SK-N-SH (cell line): ENCODE measurements at regions not wholly inside any gene's neighbourhood (a gene's known extent, or its start where the extent isn't known, plus 50 kb on each side); places are given as distances from the start of the nearest gene placed in this dataset.
"Not testable (repeated sequence)": the region's sequence is repeated elsewhere in the genome, so short reads cannot be mapped to it uniquely, and the experiment has no call there.

Source experiments
- CTCF ChIA-PET: fragments of 300-600, 350-600 bp; formaldehyde crosslinking; extraction: SDS; loops from one replicate; lab custom pipeline; 2021; lab: Yijun Ruan, JAX
- POLR2A ChIA-PET: fragments of 350-600 bp; sonication (Branson Sonifier 250); formaldehyde crosslinking; extraction: SDS; loops from one replicate; lab custom pipeline; 2020; ENCODE audit warnings: antibody characterized with exemption, inconsistent platforms; lab: Yijun Ruan, JAX
- DNase-seq: peaks from one replicate; pipeline ENCODE4 v3.0.0; 2012
- H2AFZ ChIP-seq: fragments of 200-600 bp; sonication (generic); 2 replicates; pipeline ENCODE4 v1.8.1; 2016; ENCODE audit warnings: antibody characterized with exemption, mild to moderate bottlenecking, low read depth
- H3F3A ChIP-seq: fragments of 200-600 bp; sonication (generic); replicated peaks from 2 replicates; pipeline ENCODE3; 2016; ENCODE audit warnings: antibody characterized with exemption, mild to moderate bottlenecking; ENCODE audit not compliant: insufficient read depth
- H3K27ac ChIP-seq, 2 experiments: fragments of 200-500 bp in 1 of 2; fragments of 200-600 bp in 1 of 2; sonication (Bioruptor generic) in 1 of 2; sonication (generic), shearing (Covaris generic) in 1 of 2; 2 replicates each; pipeline versions ENCODE4 v1.5.1 to v1.6.1; 2014 to 2016; ENCODE audit warnings: low read depth in 2 of 2, inconsistent platforms in 1 of 2, low read length in 1 of 2, mild to moderate bottlenecking in 1 of 2, mixed read lengths in 1 of 2
- H3K27me3 ChIP-seq: fragments of 200-600 bp; sonication (generic), shearing (Covaris generic); 2 replicates; pipeline ENCODE4 v1.6.1; 2016; ENCODE audit warnings: mixed run types; ENCODE audit not compliant: insufficient read depth
- H3K36me3 ChIP-seq, 2 experiments: fragments of 200-500 bp in 1 of 2; fragments of 200-600 bp in 1 of 2; sonication (Bioruptor generic) in 1 of 2; sonication (generic) in 1 of 2; replicated peaks in 1 of 2; 2 replicates each; pipeline versions ENCODE3 to v1.5.1; 2014 to 2016; ENCODE audit warnings: low read length in 1 of 2, mild to moderate bottlenecking in 1 of 2; ENCODE audit not compliant: insufficient read depth in 2 of 2, control insufficient read depth in 1 of 2
- H3K4me1 ChIP-seq, 2 experiments: fragments of 200-500 bp in 1 of 2; fragments of 200-600 bp in 1 of 2; sonication (Bioruptor generic) in 1 of 2; sonication (generic), shearing (Covaris generic) in 1 of 2; 2 replicates each; pipeline versions ENCODE4 v1.5.1 to v1.6.1; 2014 to 2016; ENCODE audit warnings: low read depth in 1 of 2, low read length in 1 of 2, mixed run types in 1 of 2; ENCODE audit not compliant: insufficient read depth in 2 of 2, control insufficient read depth in 1 of 2
- H3K4me2 ChIP-seq: fragments of 200-600 bp; sonication (generic), shearing (Covaris generic); 2 replicates; pipeline ENCODE4 v1.6.1; 2017; ENCODE audit warnings: mixed run types
- H3K4me3 ChIP-seq, 2 experiments: fragments of 200-500 bp in 1 of 2; fragments of 200-600 bp in 1 of 2; sonication (Bioruptor generic) in 1 of 2; sonication (generic), shearing (Covaris generic) in 1 of 2; 2 replicates each; pipeline versions ENCODE4 v1.5.1 to v1.8.1; 2014 to 2016; ENCODE audit warnings: low read depth in 2 of 2, inconsistent platforms in 1 of 2, low read length in 1 of 2, mild to moderate bottlenecking in 1 of 2, mixed read lengths in 1 of 2, moderate library complexity in 1 of 2
- H3K79me2 ChIP-seq: fragments of 200-600 bp; sonication (generic); 2 replicates; pipeline ENCODE4 v1.8.1; 2017; ENCODE audit warnings: mild to moderate bottlenecking; ENCODE audit not compliant: insufficient read depth
- H3K9ac ChIP-seq: fragments of 200-600 bp; sonication (generic); 2 replicates; pipeline ENCODE4 v1.6.1; 2017; ENCODE audit warnings: mixed run types
- H3K9me2 ChIP-seq: fragments of 200-600 bp; sonication (generic); 2 replicates; pipeline ENCODE4 v1.6.1; 2017; ENCODE audit warnings: mixed run types
- H3K9me3 ChIP-seq: fragments of 200-600 bp; sonication (generic); 2 replicates; pipeline ENCODE4 v1.6.1; 2017; ENCODE audit warnings: mixed run types, mild to moderate bottlenecking, moderate library complexity
- H4K20me1 ChIP-seq: fragments of 200-600 bp; sonication (generic); 2 replicates; pipeline ENCODE4 v1.6.1; 2017; ENCODE audit warnings: mild to moderate bottlenecking, mixed run types; ENCODE audit not compliant: insufficient read depth
- CHD2 ChIP-seq: fragments of 150-350 bp; IDR thresholded peaks from 2 replicates; pipeline ENCODE4 v1.6.1; 2018; ENCODE audit warnings: low read length; ENCODE audit not compliant: partially characterized antibody
- CTCF ChIP-seq: fragments of 200-600 bp; sonication (generic); IDR thresholded peaks from 2 replicates; pipeline ENCODE4 v1.6.1; 2017; ENCODE audit warnings: antibody characterized with exemption, mild to moderate bottlenecking, moderate library complexity
- FOSL2 ChIP-seq: IDR thresholded peaks from 2 replicates; pipeline ENCODE4 v1.4.0; 2012; ENCODE audit warnings: low read depth, mild to moderate bottlenecking, moderate library complexity, borderline replicate concordance
- GABPA ChIP-seq: IDR thresholded peaks from 2 replicates; pipeline ENCODE4 v1.4.0; 2012; ENCODE audit warnings: low read depth, mild to moderate bottlenecking
- GATA2 ChIP-seq: sonication (generic); formaldehyde crosslinking; IDR thresholded peaks from 2 replicates; pipeline ENCODE4 v1.5.0; 2020; ENCODE audit warnings: mild to moderate bottlenecking, missing genetic modification reagents
- JUND ChIP-seq: IDR thresholded peaks from 2 replicates; pipeline ENCODE4 v1.4.0; 2012
- RAD21 ChIP-seq: IDR thresholded peaks from 2 replicates; pipeline ENCODE4 v1.6.1; 2012; ENCODE audit warnings: mild to moderate bottlenecking, low read length
- RFX5 ChIP-seq: IDR thresholded peaks from 2 replicates; pipeline ENCODE4 v1.6.1; 2012; ENCODE audit warnings: mild to moderate bottlenecking, improper control_type of control experiment, low read length
- SMC3 ChIP-seq: IDR thresholded peaks from 2 replicates; pipeline ENCODE4 v1.6.1; 2012; ENCODE audit warnings: low read depth, low read length, improper control_type of control experiment
- TCF12 ChIP-seq: IDR thresholded peaks from 2 replicates; pipeline ENCODE4 v1.4.0; 2012
- WGBS: methylation state at CpG from one replicate; pipeline ENCODE4 v1.1.6; 2017; ENCODE audit warnings: low lambda C conversion rate; 5-methylcytosine and 5-hydroxymethylcytosine counted together
- TF ChIP-seq, protein P1 (sequence below): IDR thresholded peaks from 2 replicates; pipeline ENCODE4 v1.4.0; 2012; ENCODE audit warnings: low read depth, borderline replicate concordance

- H3K9ac ChIP-seq: no peak overlapping the region
- H3K4me3 ChIP-seq: no peak overlapping the region
- DNase-seq: peak; percentile 33
- peaks cover 0 to 27% of the 10 kb centered on the region in 2 experiments; a peak in 1 of 4 replicates for H3K4me1 ChIP-seq
- H3K9me2 ChIP-seq: no peaks in the 10 kb centered on the region
- H3K4me2 ChIP-seq: no peak overlapping the region
- H4K20me1 ChIP-seq: no peaks in the 10 kb centered on the region
- H3K27ac ChIP-seq: no peak overlapping the region
- H2AFZ ChIP-seq: no peak overlapping the region
- no peaks in the 10 kb centered on the region for H3K36me3 ChIP-seq
- CTCF ChIA-PET: no interaction called here
- H3F3A ChIP-seq: peaks cover 2% of the 10 kb centered on the region
- POLR2A ChIA-PET: no interaction called here
- WGBS: 80% methylated on average over 11 of the region's 11 CpGs
- H3K79me2 ChIP-seq: no peaks in the 10 kb centered on the region
- no peaks in the 10 kb centered on the region for H3K27me3 ChIP-seq
- H3K9me3 ChIP-seq: no peaks in the 10 kb centered on the region
- TF ChIP-seq CTCF (0 out of 2 replicates have a peak, but pooled peaks have one; percentile 8), SMC3 (peak; percentile 19; the same call in 1 of the 2 replicates), FOSL2 (no peak), RAD21 (peak; percentile 37)
These were observed 88.9 kb upstream of the OSBPL11 start for GRCh38 chr3:125684199-125684598.

- H3K9ac ChIP-seq, CTCF ChIA-PET: not testable (repeated sequence)
- WGBS: 54% methylated on average over 2 of the region's 2 CpGs
These were observed 90.4 kb upstream of the OSBPL11 start for GRCh38 chr3:125685741-125686140.

DNA sequence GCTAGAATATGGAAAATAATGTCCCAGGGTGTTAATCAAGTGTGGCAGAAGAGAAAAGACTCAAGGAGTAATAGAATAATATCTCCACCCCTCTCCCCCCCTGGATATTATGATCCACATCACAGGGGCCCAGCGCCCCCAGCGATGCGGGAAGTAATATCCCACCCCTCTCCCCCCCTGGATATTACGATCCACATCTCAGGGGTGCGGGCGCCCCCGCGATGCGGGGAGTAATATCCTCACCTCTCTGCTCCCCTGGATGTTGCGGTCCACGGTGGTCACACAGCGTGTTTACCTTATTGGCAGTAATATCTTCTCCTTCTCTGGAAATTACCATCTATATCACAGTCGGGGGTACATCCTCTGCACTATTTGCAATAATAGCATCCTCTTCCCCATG is 97.1 kb upstream of the OSBPL11 start:
- no peak for DNase-seq
- H3K36me3 ChIP-seq: no peaks in the 10 kb centered on the region
- no peak overlapping the region for H3K4me3 ChIP-seq
- H3K27ac ChIP-seq: no peak overlapping the region
- WGBS: 92% methylated on average over 6 of the region's 13 CpGs
- ChIA-PET CTCF (no interaction called here), POLR2A (no interaction called here)
- no peaks in the 10 kb centered on the region for H3K9me2 ChIP-seq
- TF ChIP-seq GATA2 (no peak), CHD2 (no peak), RAD21 (no peak), RFX5 (no peak), FOSL2 (no peak), GABPA (no peak), TCF12 (no peak), JUND (no peak)
- TF ChIP-seq, protein P1, sequence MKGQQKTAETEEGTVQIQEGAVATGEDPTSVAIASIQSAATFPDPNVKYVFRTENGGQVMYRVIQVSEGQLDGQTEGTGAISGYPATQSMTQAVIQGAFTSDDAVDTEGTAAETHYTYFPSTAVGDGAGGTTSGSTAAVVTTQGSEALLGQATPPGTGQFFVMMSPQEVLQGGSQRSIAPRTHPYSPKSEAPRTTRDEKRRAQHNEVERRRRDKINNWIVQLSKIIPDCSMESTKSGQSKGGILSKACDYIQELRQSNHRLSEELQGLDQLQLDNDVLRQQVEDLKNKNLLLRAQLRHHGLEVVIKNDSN: no peak
- H3K9me3 ChIP-seq: no peaks in the 10 kb centered on the region
- H3K4me1 ChIP-seq: no peaks in the 10 kb centered on the region
- no peaks in the 10 kb centered on the region for H3F3A ChIP-seq
- no peak overlapping the region for H2AFZ ChIP-seq
- H3K4me2 ChIP-seq: no peak overlapping the region
- no peaks in the 10 kb centered on the region for H3K27me3 ChIP-seq
- H3K9ac ChIP-seq: no peak overlapping the region
- H4K20me1 ChIP-seq: no peaks in the 10 kb centered on the region
- H3K79me2 ChIP-seq: no peaks in the 10 kb centered on the region

More at GRCh38 chr3:125685741-125686140, 90.4 kb upstream of the OSBPL11 start:
- H3K36me3 ChIP-seq, H3K27me3 ChIP-seq, H3K9me3 ChIP-seq, H3K79me2 ChIP-seq, H3K4me2 ChIP-seq, DNase-seq, POLR2A ChIA-PET, H3F3A ChIP-seq, H2AFZ ChIP-seq, H3K9me2 ChIP-seq, H4K20me1 ChIP-seq, H3K4me3 ChIP-seq, H3K27ac ChIP-seq: not testable (repeated sequence)
- H3K4me1 ChIP-seq: peaks cover 0 to 27% of the 10 kb centered on the region in 2 experiments; a peak in 1 of 4 replicates
